Body of pancreas (tissue), 4 donors: ENCODE measurements at regions not wholly inside any gene's neighbourhood (a gene's known extent, or its start where the extent isn't known, plus 50 kb on each side); places are given as distances from the start of the nearest gene placed in this dataset.

Experiments
- CTCF ChIP-seq, 7 experiments: fragments of 450-650 bp in 4 of 7; fragments of 200-600 bp in 3 of 7; sonication (generic) in 3 of 7; IDR thresholded peaks; one replicate each; pipeline ENCODE4 v1.5.1; 2016 to 2019; ENCODE audit warnings: antibody characterized with exemption in 7 of 7
- POLR2A ChIP-seq, 3 donors: fragments of 450-650 bp; IDR thresholded peaks; one replicate each; pipeline ENCODE4 v1.6.1; 2016; ENCODE audit warnings: antibody characterized with exemption in 3 of 3, mild to moderate bottlenecking in 2 of 3

GRCh38 chr2:7430869-7431641 lies 513.8 kb downstream of the RNF144A start:
- no peak for TF ChIP-seq CTCF (IDR thresholded peaks at IDR 0.05)
- peak in 1 of 3 donors; percentile 29 for TF ChIP-seq POLR2A (IDR thresholded peaks at IDR 0.05)
